Panc1 (cell line): ENCODE measurements at regions not wholly inside any gene's neighbourhood (a gene's known extent, or its start where the extent isn't known, plus 50 kb on each side); places are given as distances from the start of the nearest gene placed in this dataset.

Experiments
- ATAC-seq: fragments of 200-7000 bp; cut with Tn5 transposase; 2 replicates; pipeline ENCODE4 v1.9.1; 2020; ENCODE audit warnings: mild to moderate bottlenecking, moderate library complexity
- BruUV-seq: library from RNA; stranded (reverse); fragments of 400-500 nt; replicated peaks from 2 replicates; lab custom pipeline; 2021; lab: Mats Ljungman, UMichigan
- CTCF ChIA-PET: fragments of 300-600 bp; sonication (Branson Sonifier 250); formaldehyde crosslinking; loops from one replicate; lab custom pipeline; 2022; ENCODE audit warnings: antibody characterized with exemption; lab: Charles Lee
- POLR2A ChIA-PET: fragments of 300-600 bp; sonication (Branson Sonifier 250); formaldehyde crosslinking; loops from one replicate; lab custom pipeline; 2022; ENCODE audit warnings: antibody characterized with exemption; lab: Charles Lee
- DNase-seq: peaks from one replicate; pipeline ENCODE4 v3.0.0-alpha.2; 2010; ENCODE audit warnings: low read depth, low spot score
- H3K27ac ChIP-seq: 2 replicates; pipeline ENCODE4 v1.5.1; 2011; ENCODE audit warnings: mild to moderate bottlenecking, low read length, inconsistent platforms
- H3K27me3 ChIP-seq: fragments of 200-500 bp; sonication (Bioruptor generic); 2 replicates; pipeline ENCODE4 v1.6.0; 2014; ENCODE audit warnings: low read length, inconsistent platforms; ENCODE audit not compliant: control insufficient read depth, insufficient read depth
- H3K36me3 ChIP-seq: fragments of 200-500 bp; sonication (Bioruptor generic); 2 replicates; pipeline ENCODE4 v1.5.1; 2014; ENCODE audit warnings: inconsistent platforms, mild to moderate bottlenecking, low read length, moderate library complexity; ENCODE audit not compliant: control insufficient read depth, insufficient read depth
- H3K4me1 ChIP-seq: 2 replicates; pipeline ENCODE4 v1.5.1; 2011; ENCODE audit warnings: inconsistent platforms, mild to moderate bottlenecking, low read length, moderate library complexity; ENCODE audit not compliant: control insufficient read depth, insufficient read depth
- H3K4me3 ChIP-seq, 2 experiments: 2 replicates each; pipeline ENCODE4 v1.5.1; 2011 to 2012; ENCODE audit warnings: low read depth in 2 of 2, low read length in 2 of 2, mild to moderate bottlenecking in 2 of 2, inconsistent platforms in 1 of 2, moderate library complexity in 1 of 2
- H3K9me3 ChIP-seq: fragments of 200-500 bp; sonication (Bioruptor generic); 2 replicates; pipeline ENCODE4 v1.5.1; 2014; ENCODE audit warnings: low read depth, mild to moderate bottlenecking, inconsistent platforms, low read length, moderate library complexity; ENCODE audit not compliant: control insufficient read depth, insufficient read depth
- POLR2AphosphoS5 ChIP-seq: IDR thresholded peaks from 2 replicates; pipeline ENCODE4 v1.6.1; 2012; ENCODE audit warnings: mild to moderate bottlenecking, low read depth, low read length, moderate library complexity
- SIN3A ChIP-seq: IDR thresholded peaks from 2 replicates; pipeline ENCODE4 v1.6.1; 2012; ENCODE audit warnings: low read depth, mild to moderate bottlenecking, low read length, moderate library complexity, borderline replicate concordance; ENCODE audit not compliant: insufficient read depth
- TCF7L2 ChIP-seq: IDR thresholded peaks from 2 replicates; pipeline ENCODE4 v1.6.1; 2011; ENCODE audit warnings: mild to moderate bottlenecking, low read depth, low read length, inconsistent platforms
- in situ Hi-C: cut with HindIII; loops from 2 replicates; pipeline ENCODE4 v1.10.0; 2016; ENCODE audit warnings: low sequenced_read_pairs, low pct_unique_long_range_greater_than_20kb
- intact Hi-C: fragments of 100-400 bp; cut with micrococcal nuclease; formaldehyde crosslinking; loops from one replicate; pipeline ENCODE4 v1.10.0; 2022; ENCODE audit not compliant: unreplicated experiment
- TF ChIP-seq, protein P1 (sequence below), 2 experiments: IDR thresholded peaks; 2 replicates each; pipeline ENCODE4 v1.6.1; 2011 to 2012; ENCODE audit warnings: low read depth in 2 of 2, control low read depth in 1 of 2, low read length in 1 of 2, mild to moderate bottlenecking in 1 of 2, moderate library complexity in 1 of 2; ENCODE audit not compliant: insufficient read depth in 1 of 2
- TF ChIP-seq, protein P2 (sequence below): fragments of 450-650 bp; IDR thresholded peaks from 2 replicates; pipeline ENCODE4 v1.5.1; 2017; ENCODE audit warnings: mild to moderate bottlenecking

DNA sequence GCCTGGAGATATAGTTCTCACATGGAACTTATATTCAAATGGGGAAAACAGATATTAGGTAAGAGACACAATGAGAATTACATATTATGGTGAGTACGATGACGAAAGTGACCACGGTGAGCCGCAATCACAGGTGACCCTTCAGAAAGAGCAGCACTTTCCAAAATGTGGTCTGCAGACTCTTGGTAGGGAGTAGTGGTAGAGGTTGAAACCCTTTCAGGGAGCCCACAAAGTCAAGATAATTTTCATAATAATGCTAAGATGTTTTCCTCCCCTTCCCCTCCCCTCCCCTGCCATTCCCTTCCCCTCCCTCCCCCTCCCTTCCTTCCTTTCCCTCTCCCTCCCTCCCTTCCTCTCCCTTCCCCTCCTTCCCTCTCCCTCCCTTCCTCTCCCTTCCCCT lies 83.5 kb upstream of the AKT3 start:
- H3K27me3 ChIP-seq: no peaks in the 10 kb centered on the region
- H3K36me3 ChIP-seq: no peaks in the 10 kb centered on the region
- CTCF ChIA-PET: no interaction called here
- TF ChIP-seq, protein P1, sequence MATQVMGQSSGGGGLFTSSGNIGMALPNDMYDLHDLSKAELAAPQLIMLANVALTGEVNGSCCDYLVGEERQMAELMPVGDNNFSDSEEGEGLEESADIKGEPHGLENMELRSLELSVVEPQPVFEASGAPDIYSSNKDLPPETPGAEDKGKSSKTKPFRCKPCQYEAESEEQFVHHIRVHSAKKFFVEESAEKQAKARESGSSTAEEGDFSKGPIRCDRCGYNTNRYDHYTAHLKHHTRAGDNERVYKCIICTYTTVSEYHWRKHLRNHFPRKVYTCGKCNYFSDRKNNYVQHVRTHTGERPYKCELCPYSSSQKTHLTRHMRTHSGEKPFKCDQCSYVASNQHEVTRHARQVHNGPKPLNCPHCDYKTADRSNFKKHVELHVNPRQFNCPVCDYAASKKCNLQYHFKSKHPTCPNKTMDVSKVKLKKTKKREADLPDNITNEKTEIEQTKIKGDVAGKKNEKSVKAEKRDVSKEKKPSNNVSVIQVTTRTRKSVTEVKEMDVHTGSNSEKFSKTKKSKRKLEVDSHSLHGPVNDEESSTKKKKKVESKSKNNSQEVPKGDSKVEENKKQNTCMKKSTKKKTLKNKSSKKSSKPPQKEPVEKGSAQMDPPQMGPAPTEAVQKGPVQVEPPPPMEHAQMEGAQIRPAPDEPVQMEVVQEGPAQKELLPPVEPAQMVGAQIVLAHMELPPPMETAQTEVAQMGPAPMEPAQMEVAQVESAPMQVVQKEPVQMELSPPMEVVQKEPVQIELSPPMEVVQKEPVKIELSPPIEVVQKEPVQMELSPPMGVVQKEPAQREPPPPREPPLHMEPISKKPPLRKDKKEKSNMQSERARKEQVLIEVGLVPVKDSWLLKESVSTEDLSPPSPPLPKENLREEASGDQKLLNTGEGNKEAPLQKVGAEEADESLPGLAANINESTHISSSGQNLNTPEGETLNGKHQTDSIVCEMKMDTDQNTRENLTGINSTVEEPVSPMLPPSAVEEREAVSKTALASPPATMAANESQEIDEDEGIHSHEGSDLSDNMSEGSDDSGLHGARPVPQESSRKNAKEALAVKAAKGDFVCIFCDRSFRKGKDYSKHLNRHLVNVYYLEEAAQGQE (IDR thresholded peaks at IDR 0.05; ENCODE audit: insufficient read depth in 1 of 2, low read depth in 2 of 2, low read length in 1 of 2): no peak
- TF ChIP-seq POLR2AphosphoS5: no peak
- no peak for TF ChIP-seq TCF7L2
- TF ChIP-seq SIN3A: no peak
- TF ChIP-seq, protein P2, sequence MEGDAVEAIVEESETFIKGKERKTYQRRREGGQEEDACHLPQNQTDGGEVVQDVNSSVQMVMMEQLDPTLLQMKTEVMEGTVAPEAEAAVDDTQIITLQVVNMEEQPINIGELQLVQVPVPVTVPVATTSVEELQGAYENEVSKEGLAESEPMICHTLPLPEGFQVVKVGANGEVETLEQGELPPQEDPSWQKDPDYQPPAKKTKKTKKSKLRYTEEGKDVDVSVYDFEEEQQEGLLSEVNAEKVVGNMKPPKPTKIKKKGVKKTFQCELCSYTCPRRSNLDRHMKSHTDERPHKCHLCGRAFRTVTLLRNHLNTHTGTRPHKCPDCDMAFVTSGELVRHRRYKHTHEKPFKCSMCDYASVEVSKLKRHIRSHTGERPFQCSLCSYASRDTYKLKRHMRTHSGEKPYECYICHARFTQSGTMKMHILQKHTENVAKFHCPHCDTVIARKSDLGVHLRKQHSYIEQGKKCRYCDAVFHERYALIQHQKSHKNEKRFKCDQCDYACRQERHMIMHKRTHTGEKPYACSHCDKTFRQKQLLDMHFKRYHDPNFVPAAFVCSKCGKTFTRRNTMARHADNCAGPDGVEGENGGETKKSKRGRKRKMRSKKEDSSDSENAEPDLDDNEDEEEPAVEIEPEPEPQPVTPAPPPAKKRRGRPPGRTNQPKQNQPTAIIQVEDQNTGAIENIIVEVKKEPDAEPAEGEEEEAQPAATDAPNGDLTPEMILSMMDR: no peak
- ATAC-seq (no peak), DNase-seq (no peak)
- BruUV-seq: no TSS peak
- no peak overlapping the region for H3K27ac ChIP-seq
- intact Hi-C loops (no loop called here), in situ Hi-C loops (no loop called here)
- no peaks in the 10 kb centered on the region for H3K4me1 ChIP-seq
- H3K4me3 ChIP-seq: no peak overlapping the region
- no peaks in the 10 kb centered on the region for H3K9me3 ChIP-seq
- POLR2A ChIA-PET: no interaction called here

DNA sequence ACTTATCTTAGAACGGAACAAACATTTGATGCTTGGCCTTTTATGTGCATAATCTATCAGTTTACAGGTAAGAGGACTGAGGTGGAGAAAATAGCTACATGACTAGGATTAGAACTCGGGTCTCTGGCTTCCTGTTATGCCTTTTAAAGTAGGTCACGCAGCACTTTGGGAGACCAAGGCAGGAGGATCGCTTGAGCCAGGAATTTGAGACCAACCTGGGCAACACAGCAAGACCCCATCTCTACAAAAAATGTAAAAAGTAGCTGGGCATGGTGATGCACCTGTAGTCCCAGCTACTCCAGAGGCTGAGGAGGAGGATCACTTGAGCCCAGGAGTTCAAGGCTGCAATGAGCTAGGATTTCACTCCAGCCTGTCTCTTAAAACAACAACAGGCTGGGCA lies 81.9 kb upstream of the AKT3 start:
- Histone ChIP-seq H3K4me1 (no peaks in the 10 kb centered on the region), H3K27ac (no peak overlapping the region), H3K9me3 (no peaks in the 10 kb centered on the region), H3K4me3 (no peak overlapping the region), H3K36me3 (no peaks in the 10 kb centered on the region), H3K27me3 (no peaks in the 10 kb centered on the region)
- in situ Hi-C loops (no loop called here), intact Hi-C loops (no loop called here)
- BruUV-seq: no TSS peak
- DNase-seq (no peak), ATAC-seq (no peak)
- TF ChIP-seq, protein P1 (IDR thresholded peaks at IDR 0.05; ENCODE audit: insufficient read depth in 1 of 2, low read depth in 2 of 2, low read length in 1 of 2): no peak
- TF ChIP-seq TCF7L2 (no peak), POLR2AphosphoS5 (no peak), SIN3A (no peak)
- TF ChIP-seq, protein P2: no peak
- ChIA-PET POLR2A (no interaction called here), CTCF (no interaction called here)
